HepG2 (cell line): ENCODE measurements at regions not wholly inside any gene's neighbourhood (a gene's known extent, or its start where the extent isn't known, plus 50 kb on each side); places are given as distances from the start of the nearest gene placed in this dataset.

Experiments
- ATAC-seq: fragments of 200-7000 bp; cut with Tn5 transposase; 3 replicates; pipeline ENCODE4 v1.9.1; 2020; ENCODE audit warnings: mild to moderate bottlenecking, moderate library complexity
- BruUV-seq: library from RNA; stranded (reverse); fragments of 400-500 nt; replicated peaks from 2 replicates; lab custom pipeline; 2021; lab: Mats Ljungman, UMichigan
- CTCF ChIA-PET: fragments of 300-600 bp; formaldehyde crosslinking; extraction: SDS; loops from one replicate; lab custom pipeline; 2021; ENCODE audit warnings: low total read pairs, inconsistent platforms, low intra/inter-chr PET ratio; lab: Yijun Ruan, JAX
- POLR2A ChIA-PET: fragments of 350-600 bp; sonication (Branson Sonifier 250); formaldehyde crosslinking; loops from one replicate; lab custom pipeline; 2020; ENCODE audit warnings: antibody characterized with exemption, inconsistent platforms; lab: Yijun Ruan, JAX
- DNase-seq: peaks from one replicate; pipeline ENCODE4 v3.0.0-alpha.2; 2015; ENCODE audit warnings: low spot score
- FAIRE-seq: peaks from 3 replicates; lab custom pipeline; 2011; peaks lifted over from hg19 to GRCh38; lab: Jason Lieb, UNC
- H2AFZ ChIP-seq: one replicate; pipeline ENCODE4 v1.6.1; 2011; ENCODE audit warnings: low read length, inconsistent platforms
- H3K27ac ChIP-seq: fragments of 300-600 bp; 3 replicates; pipeline ENCODE4 v1.8.0; 2011; ENCODE audit warnings: mixed run types, mild to moderate bottlenecking, mixed read lengths, low read length, inconsistent platforms; ENCODE audit not compliant: insufficient read depth; ENCODE audit errors: extremely low read length
- H3K27me3 ChIP-seq, 2 experiments: fragments of 200-600 bp in 1 of 2; 2 replicates in 1 of 2; 3 replicates in 1 of 2; pipeline versions ENCODE4 v1.6.0 to v1.8.0; 2011; ENCODE audit warnings: low read length in 2 of 2, mild to moderate bottlenecking in 2 of 2, moderate library complexity in 2 of 2, inconsistent platforms in 1 of 2; ENCODE audit not compliant: insufficient read depth in 2 of 2, control insufficient read depth in 1 of 2
- H3K36me3 ChIP-seq, 2 experiments: fragments of 200-600 bp in 1 of 2; replicated peaks in 1 of 2; 2 replicates in 1 of 2; 3 replicates in 1 of 2; pipeline versions ENCODE4 v1.5.1 to v1.8.0; 2011; ENCODE audit warnings: low read length in 2 of 2, inconsistent platforms in 1 of 2; ENCODE audit not compliant: insufficient read depth in 2 of 2, control insufficient read depth in 1 of 2
- H3K4me1 ChIP-seq: 2 replicates; pipeline ENCODE4 v1.5.1; 2012; ENCODE audit warnings: low read length, inconsistent platforms; ENCODE audit not compliant: insufficient read depth
- H3K4me2 ChIP-seq: 2 replicates; pipeline ENCODE4 v1.6.0; 2011; ENCODE audit warnings: low read depth, low read length, inconsistent platforms
- H3K4me3 ChIP-seq, 3 experiments: fragments of 200-600 bp in 1 of 3; sonication (generic), shearing (Covaris generic) in 1 of 3; replicated peaks in 1 of 3; 2 replicates each; pipeline ENCODE4 v1.5.1; 2011 to 2016; ENCODE audit warnings: low read length in 3 of 3, inconsistent platforms in 2 of 3, low read depth in 2 of 3, mild to moderate bottlenecking in 2 of 3, control low read depth in 1 of 3, mixed read lengths in 1 of 3; ENCODE audit not compliant: insufficient read depth in 1 of 3
- H3K79me2 ChIP-seq: one replicate; pipeline ENCODE4 v1.6.1; 2011; ENCODE audit warnings: low read length, inconsistent platforms; ENCODE audit not compliant: insufficient read depth
- H3K9ac ChIP-seq: 2 replicates; pipeline ENCODE4 v1.6.0; 2011; ENCODE audit warnings: mild to moderate bottlenecking, low read depth, low read length, inconsistent platforms; ENCODE audit not compliant: insufficient read depth
- H3K9me3 ChIP-seq: 2 replicates; pipeline ENCODE4 v1.5.1; 2012; ENCODE audit warnings: mild to moderate bottlenecking, low read length
- H4K20me1 ChIP-seq: 2 replicates; pipeline ENCODE4 v1.6.0; 2011; ENCODE audit warnings: inconsistent platforms, mild to moderate bottlenecking, low read length, moderate library complexity; ENCODE audit not compliant: insufficient read depth
- ATRX ChIP-seq: sonication (generic); formaldehyde crosslinking; IDR thresholded peaks from 2 replicates; pipeline ENCODE4 v1.4.0; 2020; ENCODE audit warnings: missing genetic modification reagents, borderline replicate concordance
- MAFK ChIP-seq, 2 experiments: IDR thresholded peaks in 1 of 2; conservative IDR thresholded peaks in 1 of 2; 2 replicates each; pipeline ENCODE4 v1.6.1; 2011; ENCODE audit warnings: improper control_type of control experiment in 2 of 2, low read length in 2 of 2
- NR1H2 ChIP-seq: sonication (generic); formaldehyde crosslinking; IDR thresholded peaks from 2 replicates; pipeline ENCODE4 v1.8.1; 2022; ENCODE audit warnings: low read depth, missing genetic modification reagents, borderline replicate concordance
- SCMH1 ChIP-seq: sonication (generic); formaldehyde crosslinking; IDR thresholded peaks from 2 replicates; pipeline ENCODE4 v1.9.0; 2021; ENCODE audit warnings: missing genetic modification reagents, mild to moderate bottlenecking, borderline replicate concordance
- ZFP90 ChIP-seq: sonication (generic); formaldehyde crosslinking; IDR thresholded peaks from 2 replicates; pipeline ENCODE4 v1.8.0; 2022; ENCODE audit warnings: missing genetic modification reagents, mild to moderate bottlenecking, inconsistent platforms, borderline replicate concordance
- ZNF274 ChIP-seq: sonication (generic); formaldehyde crosslinking; IDR thresholded peaks from 2 replicates; pipeline ENCODE4 v1.5.1; 2020; ENCODE audit warnings: mild to moderate bottlenecking, missing genetic modification reagents
- ZNF343 ChIP-seq: sonication (generic); formaldehyde crosslinking; IDR thresholded peaks from 2 replicates; pipeline ENCODE4 v1.4.0; 2020; ENCODE audit warnings: mild to moderate bottlenecking, missing genetic modification reagents
- ZNF451 ChIP-seq: sonication (generic); formaldehyde crosslinking; IDR thresholded peaks from 2 replicates; pipeline ENCODE4 v1.5.0; 2020; ENCODE audit warnings: mild to moderate bottlenecking, missing genetic modification reagents
- ZNF850 ChIP-seq: sonication (generic); formaldehyde crosslinking; conservative IDR thresholded peaks from 2 replicates; pipeline ENCODE4 v1.9.0; 2021; ENCODE audit warnings: mild to moderate bottlenecking, missing genetic modification reagents
- WGBS: methylation state at CpG from one replicate; pipeline ENCODE4 v1.1.6; 2017; ENCODE audit warnings: low lambda C conversion rate; 5-methylcytosine and 5-hydroxymethylcytosine counted together
- in situ Hi-C: cut with HindIII; loops from 2 replicates; pipeline ENCODE4 v1.10.0; 2017; ENCODE audit warnings: low pct_unique_long_range_greater_than_20kb; ENCODE audit not compliant: extremely low pct_ligation_motif_present
- intact Hi-C: fragments of 100-400 bp; cut with micrococcal nuclease; formaldehyde crosslinking; loops from one replicate; pipeline ENCODE4 v1.10.0; 2022; ENCODE audit not compliant: unreplicated experiment
- TF ChIP-seq, protein P1 (sequence below): sonication (generic); formaldehyde crosslinking; IDR thresholded peaks from 2 replicates; pipeline ENCODE4 v1.4.0; 2020; ENCODE audit warnings: missing genetic modification reagents, low read depth, mild to moderate bottlenecking, borderline replicate concordance
- TF ChIP-seq, protein P2 (sequence below): fragments of 450-650 bp; IDR thresholded peaks from 2 replicates; pipeline ENCODE4 v1.6.1; 2016

DNA sequence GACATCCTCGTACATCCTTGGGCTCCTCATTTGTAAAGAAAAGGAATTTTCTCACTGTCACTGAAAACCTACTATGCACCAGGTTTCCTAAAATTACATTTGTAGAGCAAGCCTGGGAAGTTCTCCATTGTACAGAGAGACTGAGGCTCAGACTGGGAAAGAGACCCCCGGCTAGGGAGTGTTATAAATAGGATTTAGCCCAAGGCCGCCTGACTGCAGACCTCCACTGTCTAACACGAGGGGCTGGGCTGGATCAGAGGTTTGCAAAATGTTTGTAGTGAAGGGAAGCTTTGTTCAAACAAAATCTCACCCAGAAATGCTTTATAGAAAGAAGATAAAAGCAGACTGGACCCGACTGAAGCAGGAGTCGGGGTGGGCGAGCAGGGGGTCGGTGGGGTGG, 131.3 kb downstream of the ACTL8 start (continued):
- TF ChIP-seq, protein P1, sequence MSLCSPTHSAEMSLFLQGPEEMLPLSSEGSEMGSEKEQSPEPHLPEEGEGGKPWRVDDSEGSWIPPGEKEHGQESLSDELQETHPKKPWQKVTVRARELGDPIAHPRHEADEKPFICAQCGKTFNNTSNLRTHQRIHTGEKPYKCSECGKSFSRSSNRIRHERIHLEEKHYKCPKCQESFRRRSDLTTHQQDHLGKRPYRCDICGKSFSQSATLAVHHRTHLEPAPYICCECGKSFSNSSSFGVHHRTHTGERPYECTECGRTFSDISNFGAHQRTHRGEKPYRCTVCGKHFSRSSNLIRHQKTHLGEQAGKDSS: no peak
- TF ChIP-seq ZNF451 (no peak), SCMH1 (no peak), ZFP90 (CRISPR knock-in tag) (no peak), ZNF274 (CRISPR knock-in tag) (no peak), ZNF343 (CRISPR knock-in tag) (no peak)

DNA sequence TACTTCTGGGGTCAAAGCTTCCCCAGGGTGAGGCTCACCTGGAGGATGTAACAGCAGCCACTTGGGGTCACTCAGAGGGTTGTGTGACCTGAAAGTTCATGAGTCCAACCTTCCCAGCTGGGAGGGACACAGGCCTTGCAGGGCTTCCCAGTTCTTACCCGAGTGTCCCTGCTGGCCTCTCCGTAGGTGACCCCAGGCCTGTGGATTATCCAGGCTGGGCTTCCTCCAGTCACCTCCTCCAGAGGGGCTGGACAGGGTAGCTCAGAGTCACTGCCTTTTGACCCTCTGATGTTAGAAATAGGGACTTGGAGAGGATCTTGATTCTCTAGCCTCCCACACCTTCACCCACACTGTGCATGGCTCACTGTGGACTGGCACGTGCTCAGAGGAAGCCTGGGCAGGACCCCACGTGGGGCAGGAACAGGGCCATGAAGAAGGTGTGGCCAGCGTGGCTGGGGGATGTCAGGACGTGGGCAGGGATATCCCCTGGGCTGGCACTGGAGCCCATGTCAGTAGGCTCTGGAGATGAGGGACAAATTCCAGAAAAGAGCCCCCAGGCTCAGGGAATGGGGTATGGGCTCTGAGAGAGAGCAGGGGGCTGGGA, 131.8 kb downstream of the ACTL8 start:
- POLR2A ChIA-PET: no interaction called here
- H3K9me3 ChIP-seq: no peaks in the 10 kb centered on the region
- no peaks in the 10 kb centered on the region for H4K20me1 ChIP-seq
- TF ChIP-seq ATRX (CRISPR knock-in tag) (no peak), NR1H2 (CRISPR knock-in tag) (no peak), ZNF850 (CRISPR knock-in tag) (no peak), MAFK (conservative IDR thresholded peaks at IDR 0.05 in 1 of 2, IDR thresholded peaks at IDR 0.05 in 1 of 2; ENCODE audit: low read length in 2 of 2) (no peak)
- TF ChIP-seq, protein P2, sequence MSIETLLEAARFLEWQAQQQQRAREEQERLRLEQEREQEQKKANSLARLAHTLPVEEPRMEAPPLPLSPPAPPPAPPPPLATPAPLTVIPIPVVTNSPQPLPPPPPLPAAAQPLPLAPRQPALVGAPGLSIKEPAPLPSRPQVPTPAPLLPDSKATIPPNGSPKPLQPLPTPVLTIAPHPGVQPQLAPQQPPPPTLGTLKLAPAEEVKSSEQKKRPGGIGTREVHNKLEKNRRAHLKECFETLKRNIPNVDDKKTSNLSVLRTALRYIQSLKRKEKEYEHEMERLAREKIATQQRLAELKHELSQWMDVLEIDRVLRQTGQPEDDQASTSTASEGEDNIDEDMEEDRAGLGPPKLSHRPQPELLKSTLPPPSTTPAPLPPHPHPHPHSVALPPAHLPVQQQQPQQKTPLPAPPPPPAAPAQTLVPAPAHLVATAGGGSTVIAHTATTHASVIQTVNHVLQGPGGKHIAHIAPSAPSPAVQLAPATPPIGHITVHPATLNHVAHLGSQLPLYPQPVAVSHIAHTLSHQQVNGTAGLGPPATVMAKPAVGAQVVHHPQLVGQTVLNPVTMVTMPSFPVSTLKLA: peak; percentile 98
- no peak overlapping the region for H3K27ac ChIP-seq
- WGBS: 13% methylated on average over 4 of the region's 6 CpGs
- no peaks in the 10 kb centered on the region for H3K36me3 ChIP-seq
- intact Hi-C loops (no loop called here), in situ Hi-C loops (no loop called here)
- H2AFZ ChIP-seq: no peak overlapping the region
- no peak for ATAC-seq
- peaks cover 3 to 30% of the 10 kb centered on the region in 2 experiments; a peak in 3 of 5 replicates for H3K27me3 ChIP-seq
- FAIRE-seq: no peak
- H3K4me2 ChIP-seq: no peak overlapping the region
- BruUV-seq: no TSS peak
- H3K9ac ChIP-seq: no peak overlapping the region
- no peak for DNase-seq
- no peak overlapping the region for H3K4me3 ChIP-seq
- H3K79me2 ChIP-seq: no peaks in the 10 kb centered on the region
- CTCF ChIA-PET: no interaction called here
- H3K4me1 ChIP-seq: no peaks in the 10 kb centered on the region
